ENCODE measurements at regions not wholly inside any gene's neighbourhood (a gene's known extent, or its start where the extent isn't known, plus 50 kb on each side); places are given as distances from the start of the nearest gene placed in this dataset.

- Mint-ChIP-seq H3K9me3 (no peaks in the 10 kb centered on the region), H3K36me3 (ENCODE audit: low read depth) (no peaks in the 10 kb centered on the region), H3K4me3 (no peak overlapping the region), H3K4me1 (ENCODE audit: low read depth) (peaks cover 20% of the 10 kb centered on the region), H3K27ac (no peak overlapping the region), H3K27me3 (peaks cover 64% of the 10 kb centered on the region)
- no peak for DNase-seq
These were observed 65.7 kb upstream of the CAPRIN2 start for GRCh38 chr12:30820406-30820946.

DNA sequence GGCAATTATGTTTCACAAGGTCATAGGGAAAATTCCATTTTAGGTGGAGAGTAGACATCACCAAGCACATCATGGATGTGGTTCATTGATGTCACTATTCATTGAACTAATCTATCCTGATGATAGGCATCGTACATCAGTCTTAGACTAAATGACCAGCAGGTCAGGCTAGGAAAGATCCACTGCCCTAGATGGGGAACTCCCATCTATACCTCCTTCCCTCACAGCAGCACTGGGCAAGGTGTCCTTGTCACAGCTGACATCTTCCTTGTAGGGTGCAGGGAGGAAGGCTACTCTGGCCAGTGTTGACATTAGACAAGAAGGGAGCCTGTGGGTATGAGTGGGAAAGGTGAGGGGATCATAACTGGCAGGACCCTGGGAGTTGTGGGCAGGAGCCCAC lies 63.8 kb upstream of the CAPRIN2 start:
- DNase-seq, result no peak
- Mint-ChIP-seq H3K9me3 (no peaks in the 10 kb centered on the region), H3K27ac (no peak overlapping the region), H3K27me3 (peaks cover 57% of the 10 kb centered on the region), H3K4me3 (no peak overlapping the region), H3K36me3 (ENCODE audit: low read depth) (no peaks in the 10 kb centered on the region), H3K4me1 (ENCODE audit: low read depth) (peaks cover 18% of the 10 kb centered on the region)

- H3K27me3 Mint-ChIP-seq, result peaks cover 56% of the 10 kb centered on the region
- H3K27ac Mint-ChIP-seq, result no peak overlapping the region
- H3K4me1 Mint-ChIP-seq (ENCODE audit: low read depth), result peaks cover 6% of the 10 kb centered on the region
- no peak overlapping the region for H3K4me3 Mint-ChIP-seq
- H3K9me3 Mint-ChIP-seq, result no peaks in the 10 kb centered on the region
- no peaks in the 10 kb centered on the region for H3K36me3 Mint-ChIP-seq (ENCODE audit: low read depth)
- DNase-seq, result no peak
These were observed 62.2 kb upstream of the CAPRIN2 start for GRCh38 chr12:30816742-30817465.

GRCh38 chr12:30814295-30814655 lies 59.5 kb upstream of the CAPRIN2 start:
- peaks cover 3% of the 10 kb centered on the region for H3K4me1 Mint-ChIP-seq (ENCODE audit: low read depth)
- peaks cover 40% of the 10 kb centered on the region for H3K27me3 Mint-ChIP-seq
- no peak overlapping the region for H3K27ac Mint-ChIP-seq

DNA sequence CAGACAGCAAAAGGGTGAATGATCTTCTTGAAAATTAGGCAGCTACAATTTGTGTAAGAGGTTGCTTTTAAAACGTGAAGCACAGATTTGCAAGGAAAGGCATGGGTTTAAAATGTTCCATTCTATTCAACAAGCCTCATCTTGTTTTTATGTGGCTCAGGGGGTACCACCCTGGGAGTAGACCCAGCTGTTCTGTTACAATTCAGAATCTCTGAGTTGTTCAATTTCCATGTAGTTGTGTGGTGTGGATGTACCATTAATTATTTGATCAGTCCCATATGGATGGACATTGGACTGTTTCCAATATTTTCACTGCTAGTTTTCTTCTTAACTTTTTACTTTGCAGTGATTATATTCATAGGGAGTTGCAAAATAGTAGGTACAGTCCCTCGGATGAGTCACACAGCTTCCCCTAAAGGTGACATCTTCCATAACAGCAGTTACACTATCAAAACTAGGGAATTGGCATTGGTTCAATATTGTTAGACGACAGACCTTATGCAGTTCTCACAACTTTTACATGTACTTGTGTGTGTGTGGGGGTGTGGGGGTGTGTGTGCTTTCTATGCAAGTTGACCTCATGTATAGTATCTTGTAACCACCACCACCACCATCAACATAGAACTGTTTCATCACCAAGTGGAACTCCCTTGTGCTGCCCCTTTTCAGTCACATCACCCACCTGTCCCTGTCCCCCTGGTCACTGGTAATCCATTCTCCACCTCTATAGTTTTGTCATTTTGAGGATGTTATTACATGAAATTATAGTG lies 59.0 kb upstream of the CAPRIN2 start:
- H3K4me1 Mint-ChIP-seq (ENCODE audit: low read depth), result peaks cover 3% of the 10 kb centered on the region
- no peaks in the 10 kb centered on the region for H3K36me3 Mint-ChIP-seq (ENCODE audit: low read depth)
- DNase-seq, result no peak
- peaks cover 35% of the 10 kb centered on the region for H3K27me3 Mint-ChIP-seq
- H3K27ac Mint-ChIP-seq, result no peak overlapping the region
- H3K9me3 Mint-ChIP-seq, result no peaks in the 10 kb centered on the region
- H3K4me3 Mint-ChIP-seq, result no peak overlapping the region

More at GRCh38 chr12:30814295-30814655, 59.5 kb upstream of the CAPRIN2 start:
- H3K9me3 Mint-ChIP-seq, result no peaks in the 10 kb centered on the region
- DNase-seq, result no peak
- H3K4me3 Mint-ChIP-seq, result no peak overlapping the region
- no peaks in the 10 kb centered on the region for H3K36me3 Mint-ChIP-seq (ENCODE audit: low read depth)

DNA sequence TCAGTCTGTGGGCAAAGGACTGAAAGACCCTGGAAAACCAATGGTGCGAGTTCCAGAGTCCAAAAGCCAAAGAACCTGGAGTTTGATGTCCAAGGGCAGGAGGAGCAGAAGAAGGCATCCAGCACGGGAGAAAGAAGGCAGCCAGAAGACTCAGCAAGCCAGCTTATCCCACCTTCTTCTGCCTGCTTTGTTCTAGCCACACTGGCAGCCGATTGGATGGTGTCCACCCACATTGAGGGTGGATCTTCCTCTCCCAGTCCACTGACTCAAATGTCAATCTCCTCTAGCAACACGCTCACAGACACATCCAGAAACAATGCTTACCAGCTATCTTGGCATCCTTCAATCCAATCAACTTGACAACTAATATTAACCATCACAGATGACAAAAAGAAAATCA lies 57.2 kb upstream of the CAPRIN2 start:
- Mint-ChIP-seq H3K4me3 (no peak overlapping the region), H3K36me3 (ENCODE audit: low read depth) (no peaks in the 10 kb centered on the region), H3K27me3 (peaks cover 27% of the 10 kb centered on the region), H3K4me1 (ENCODE audit: low read depth) (peaks cover 5% of the 10 kb centered on the region), H3K9me3 (no peaks in the 10 kb centered on the region), H3K27ac (no peak overlapping the region)
- no peak for DNase-seq

GRCh38 chr12:30810918-30811317 lies 56.2 kb upstream of the CAPRIN2 start:
- Mint-ChIP-seq H3K36me3 (ENCODE audit: low read depth) (no peaks in the 10 kb centered on the region), H3K27ac (no peak overlapping the region), H3K27me3 (peaks cover 20% of the 10 kb centered on the region), H3K4me3 (no peak overlapping the region), H3K4me1 (ENCODE audit: low read depth) (peaks cover 5% of the 10 kb centered on the region), H3K9me3 (no peaks in the 10 kb centered on the region)
- no peak for DNase-seq

GRCh38 chr12:30807695-30808034 lies 52.9 kb upstream of the CAPRIN2 start:
- Mint-ChIP-seq H3K27ac (no peak overlapping the region), H3K36me3 (ENCODE audit: low read depth) (no peaks in the 10 kb centered on the region), H3K9me3 (no peaks in the 10 kb centered on the region), H3K4me3 (no peak overlapping the region), H3K27me3 (peaks cover 16% of the 10 kb centered on the region), H3K4me1 (ENCODE audit: low read depth) (peaks cover 1% of the 10 kb centered on the region)
- no peak for DNase-seq

DNA sequence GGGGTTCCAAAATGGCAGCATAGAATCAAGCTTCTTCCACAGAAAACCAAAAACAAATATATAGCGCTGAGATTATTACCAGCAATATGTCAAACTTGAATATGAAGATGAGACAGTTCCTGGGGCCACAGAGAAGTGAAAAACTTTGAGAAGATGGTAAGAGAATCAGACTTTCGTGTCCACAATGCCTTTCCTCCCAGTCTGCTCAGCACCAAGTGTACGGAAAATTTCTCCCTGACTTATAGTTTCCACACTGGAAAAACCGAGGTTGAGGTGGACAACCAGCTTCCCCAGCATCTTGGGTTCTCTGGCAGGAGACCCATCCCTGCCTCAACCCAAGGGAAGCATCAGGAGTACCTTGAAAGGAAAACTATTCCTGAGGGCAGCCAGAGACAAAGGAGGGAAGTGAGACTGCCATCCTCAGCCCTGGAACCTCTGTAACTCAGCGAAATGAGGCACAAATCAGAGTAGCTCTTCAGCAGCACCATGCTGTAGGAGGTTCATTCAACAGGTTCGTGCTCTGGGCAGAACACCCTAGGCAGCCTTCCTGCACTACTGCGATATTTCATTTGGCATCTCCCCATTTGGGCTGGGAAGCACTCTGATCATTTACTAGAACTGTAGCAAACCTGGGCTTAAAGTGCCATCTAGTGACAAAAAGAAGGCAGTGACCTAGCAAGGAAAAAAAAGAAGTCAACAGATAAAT lies 52.4 kb upstream of the CAPRIN2 start:
- H3K27me3 Mint-ChIP-seq, result peaks cover 14% of the 10 kb centered on the region
- H3K36me3 Mint-ChIP-seq (ENCODE audit: low read depth), result no peaks in the 10 kb centered on the region
- DNase-seq, result peak; percentile 39
- H3K4me1 Mint-ChIP-seq (ENCODE audit: low read depth), result peaks cover 1% of the 10 kb centered on the region
- H3K27ac Mint-ChIP-seq, result no peak overlapping the region
- H3K4me3 Mint-ChIP-seq, result no peak overlapping the region
- H3K9me3 Mint-ChIP-seq, result no peaks in the 10 kb centered on the region

DNA sequence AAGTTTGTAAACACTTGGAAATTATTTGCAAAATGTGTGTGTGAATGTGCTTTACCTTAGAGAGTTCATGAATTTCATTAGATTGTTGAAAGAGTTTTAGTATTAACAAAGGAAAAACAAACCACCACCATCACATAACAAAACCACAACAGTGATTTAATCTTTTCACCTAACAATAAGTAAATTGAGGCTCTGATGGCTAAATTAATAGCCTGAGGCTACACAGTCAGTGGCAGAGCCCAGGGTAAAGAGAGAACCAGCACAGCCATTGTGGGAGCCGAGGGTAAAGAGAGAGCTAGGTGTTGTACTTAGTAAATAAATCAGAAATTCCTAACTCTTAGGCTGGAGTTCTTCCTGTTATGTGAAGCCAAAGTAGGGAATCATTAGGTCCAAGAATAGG lies 51.2 kb upstream of the CAPRIN2 start:
- Mint-ChIP-seq H3K9me3 (no peaks in the 10 kb centered on the region), H3K27ac (no peak overlapping the region), H3K36me3 (ENCODE audit: low read depth) (no peaks in the 10 kb centered on the region), H3K4me3 (no peak overlapping the region), H3K27me3 (peaks cover 12% of the 10 kb centered on the region), H3K4me1 (ENCODE audit: low read depth) (peaks cover 1% of the 10 kb centered on the region)
- DNase-seq, result no peak

Measured in activated T-cell treated with anti-CD3 and anti-CD28 coated beads, Interleukin-2, amount 50 U/mL, for 24 hours (primary cell).